GM20000 (cell line): ENCODE measurements at regions not wholly inside any gene's neighbourhood (a gene's known extent, or its start where the extent isn't known, plus 50 kb on each side); places are given as distances from the start of the nearest gene placed in this dataset.
"Not testable (repeated sequence)": the region's sequence is repeated elsewhere in the genome, so short reads cannot be mapped to it uniquely, and the experiment has no call there.

Experiments
- DNase-seq: peaks from one replicate; pipeline ENCODE4 v3.0.0; 2012; ENCODE audit warnings: low spot score
- TF ChIP-seq, protein P1 (sequence below): IDR thresholded peaks from 2 replicates; pipeline ENCODE4 v1.5.1; 2012; ENCODE audit warnings: mild to moderate bottlenecking, control low read depth; ENCODE audit errors: extremely low read depth, missing control alignments

- TF ChIP-seq, protein P1, sequence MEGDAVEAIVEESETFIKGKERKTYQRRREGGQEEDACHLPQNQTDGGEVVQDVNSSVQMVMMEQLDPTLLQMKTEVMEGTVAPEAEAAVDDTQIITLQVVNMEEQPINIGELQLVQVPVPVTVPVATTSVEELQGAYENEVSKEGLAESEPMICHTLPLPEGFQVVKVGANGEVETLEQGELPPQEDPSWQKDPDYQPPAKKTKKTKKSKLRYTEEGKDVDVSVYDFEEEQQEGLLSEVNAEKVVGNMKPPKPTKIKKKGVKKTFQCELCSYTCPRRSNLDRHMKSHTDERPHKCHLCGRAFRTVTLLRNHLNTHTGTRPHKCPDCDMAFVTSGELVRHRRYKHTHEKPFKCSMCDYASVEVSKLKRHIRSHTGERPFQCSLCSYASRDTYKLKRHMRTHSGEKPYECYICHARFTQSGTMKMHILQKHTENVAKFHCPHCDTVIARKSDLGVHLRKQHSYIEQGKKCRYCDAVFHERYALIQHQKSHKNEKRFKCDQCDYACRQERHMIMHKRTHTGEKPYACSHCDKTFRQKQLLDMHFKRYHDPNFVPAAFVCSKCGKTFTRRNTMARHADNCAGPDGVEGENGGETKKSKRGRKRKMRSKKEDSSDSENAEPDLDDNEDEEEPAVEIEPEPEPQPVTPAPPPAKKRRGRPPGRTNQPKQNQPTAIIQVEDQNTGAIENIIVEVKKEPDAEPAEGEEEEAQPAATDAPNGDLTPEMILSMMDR: no peak
- no peak for DNase-seq
Observed at GRCh38 chr6:126217497-126217896, 122.4 kb upstream of the CENPW start.

GRCh38 chr6:126220901-126221300 is 119.0 kb upstream of the CENPW start:
- DNase-seq: not testable (repeated sequence)

GRCh38 chr6:126227833-126228702 is 111.8 kb upstream of the CENPW start:
- TF ChIP-seq, protein P1: no peak
- DNase-seq: no peak

- TF ChIP-seq, protein P1: no peak
- no peak for DNase-seq
Observed at GRCh38 chr6:126232671-126233070, 107.2 kb upstream of the CENPW start.

- TF ChIP-seq, protein P1: no peak
- DNase-seq: no peak
Observed at GRCh38 chr6:126233192-126233591, 106.7 kb upstream of the CENPW start.

DNA sequence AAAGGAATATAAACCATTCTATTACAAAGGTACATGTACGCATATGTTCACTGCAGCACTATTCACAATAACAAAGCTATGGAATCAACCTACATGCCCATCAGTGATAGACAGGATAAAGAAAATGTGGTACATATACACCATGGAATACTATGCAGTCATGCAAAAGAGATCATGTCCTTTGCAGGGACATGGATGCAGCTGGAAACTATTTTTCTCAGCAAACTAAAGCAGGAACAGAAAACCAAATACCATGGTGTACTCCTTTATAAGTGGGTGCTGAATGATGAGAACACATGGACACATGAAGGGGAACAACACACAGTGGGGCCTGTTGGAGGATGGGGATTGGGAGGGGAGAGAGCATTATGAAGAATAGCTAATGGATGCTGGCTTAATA is 104.6 kb upstream of the CENPW start:
- TF ChIP-seq, protein P1: no peak
- DNase-seq: no peak

DNA sequence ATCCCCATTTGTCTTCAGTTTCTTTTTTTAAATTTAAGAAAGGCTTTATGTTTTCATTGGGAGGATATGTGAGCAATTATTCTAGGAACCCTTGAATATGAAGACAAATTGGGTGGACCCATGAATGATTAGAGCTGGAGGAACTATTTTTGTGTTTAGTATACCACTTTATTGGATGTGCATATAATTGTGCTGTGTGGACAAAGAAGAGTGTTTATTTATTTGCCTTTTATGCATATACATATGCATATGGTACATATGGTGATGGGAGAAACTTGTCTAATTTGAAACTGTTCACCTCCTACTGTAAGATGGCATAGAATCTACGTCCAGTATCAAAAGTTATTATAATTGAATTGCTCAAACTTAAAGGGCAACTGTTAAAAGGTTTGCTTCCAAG is 94.8 kb upstream of the CENPW start:
- no peak for DNase-seq
- TF ChIP-seq, protein P1: no peak

- TF ChIP-seq, protein P1: no peak
- no peak for DNase-seq
Observed at GRCh38 chr6:126252154-126252553, 87.8 kb upstream of the CENPW start.
